K562 (cell line): ENCODE measurements at regions not wholly inside any gene's neighbourhood (a gene's known extent, or its start where the extent isn't known, plus 50 kb on each side); places are given as distances from the start of the nearest gene placed in this dataset.

Source experiments
- E4F1 ChIP-seq: fragments of 250-450 bp; sonication (Bioruptor Pico); IDR thresholded peaks from 2 replicates; pipeline ENCODE4 v1.5.0; 2021; ENCODE audit warnings: mild to moderate bottlenecking, borderline replicate concordance
- PPARD ChIP-seq: fragments of 250-450 bp; sonication (Bioruptor Pico); IDR thresholded peaks from 2 replicates; pipeline ENCODE4 v1.8.0; 2022; ENCODE audit warnings: inconsistent platforms, mild to moderate bottlenecking, moderate library complexity
- PRDM10 ChIP-seq: fragments of 450-650 bp; IDR thresholded peaks from 2 replicates; pipeline ENCODE4 v1.6.1; 2018; ENCODE audit not compliant: partially characterized antibody
- RBM39 ChIP-seq: fragments of 200-400 bp; formaldehyde crosslinking; optimal IDR thresholded peaks from 2 replicates; pipeline ENCODE3; 2018; ENCODE audit warnings: low read depth, low read length

DNA sequence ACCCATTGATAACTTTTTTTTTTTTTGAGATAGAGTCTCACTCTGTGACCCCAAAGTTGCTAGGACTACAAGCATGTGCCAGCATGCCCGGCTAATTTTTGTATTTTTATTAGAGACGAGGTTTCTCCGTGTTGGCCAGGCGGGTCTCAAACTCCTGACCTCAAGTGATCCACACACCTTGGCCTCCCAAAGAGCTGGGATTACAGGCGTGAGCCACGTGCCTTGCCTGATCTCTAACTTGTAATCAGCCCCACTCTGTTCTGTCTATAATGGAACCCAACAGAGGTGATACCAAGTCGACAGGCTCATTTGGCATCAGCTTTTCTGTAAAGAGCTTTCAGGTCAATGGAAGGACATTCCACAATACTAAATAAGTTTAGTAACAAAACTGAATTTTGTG lies 99.4 kb downstream of the HFE start:
- no peak for TF ChIP-seq PPARD
- no peak for TF ChIP-seq RBM39
- TF ChIP-seq PRDM10, result no peak
- TF ChIP-seq E4F1 (CRISPR knock-in tag), result no peak
